GM13977 (cell line): ENCODE measurements at regions not wholly inside any gene's neighbourhood (a gene's known extent, or its start where the extent isn't known, plus 50 kb on each side); places are given as distances from the start of the nearest gene placed in this dataset.

Experiments
- DNase-seq: peaks from one replicate; pipeline ENCODE4 v3.0.0; 2012; ENCODE audit warnings: low spot score
- CTCF ChIP-seq: IDR thresholded peaks from 2 replicates; pipeline ENCODE4 v1.5.1; 2012; ENCODE audit warnings: mild to moderate bottlenecking, control low read depth; ENCODE audit not compliant: insufficient read depth; ENCODE audit errors: extremely low read depth, missing control alignments
- in situ Hi-C: fragments of 300-500 bp; cut with MboI; formaldehyde crosslinking; loops from one replicate; pipeline ENCODE4 v1.12.0; 2022; ENCODE audit warnings: low sequenced_read_pairs, low pct_unique_long_range_greater_than_20kb, mixed read lengths, inconsistent platforms; ENCODE audit not compliant: unreplicated experiment

- DNase-seq: no peak
- no peak for TF ChIP-seq CTCF
- in situ Hi-C loops: no loop called here
Observed at GRCh38 chr10:44458671-44459413, 73.9 kb upstream of the CXCL12 start.

- in situ Hi-C loops: no loop called here
- no peak for DNase-seq
- no peak for TF ChIP-seq CTCF
Observed at GRCh38 chr10:44459671-44460070, 74.8 kb upstream of the CXCL12 start.

GRCh38 chr10:44460416-44460815 is 75.5 kb upstream of the CXCL12 start:
- in situ Hi-C loops: no loop called here
- DNase-seq: no peak
- TF ChIP-seq CTCF: no peak

- DNase-seq: no peak
- in situ Hi-C loops: no loop called here
- no peak for TF ChIP-seq CTCF
Observed at GRCh38 chr10:44462338-44462914, 77.5 kb upstream of the CXCL12 start.

DNA sequence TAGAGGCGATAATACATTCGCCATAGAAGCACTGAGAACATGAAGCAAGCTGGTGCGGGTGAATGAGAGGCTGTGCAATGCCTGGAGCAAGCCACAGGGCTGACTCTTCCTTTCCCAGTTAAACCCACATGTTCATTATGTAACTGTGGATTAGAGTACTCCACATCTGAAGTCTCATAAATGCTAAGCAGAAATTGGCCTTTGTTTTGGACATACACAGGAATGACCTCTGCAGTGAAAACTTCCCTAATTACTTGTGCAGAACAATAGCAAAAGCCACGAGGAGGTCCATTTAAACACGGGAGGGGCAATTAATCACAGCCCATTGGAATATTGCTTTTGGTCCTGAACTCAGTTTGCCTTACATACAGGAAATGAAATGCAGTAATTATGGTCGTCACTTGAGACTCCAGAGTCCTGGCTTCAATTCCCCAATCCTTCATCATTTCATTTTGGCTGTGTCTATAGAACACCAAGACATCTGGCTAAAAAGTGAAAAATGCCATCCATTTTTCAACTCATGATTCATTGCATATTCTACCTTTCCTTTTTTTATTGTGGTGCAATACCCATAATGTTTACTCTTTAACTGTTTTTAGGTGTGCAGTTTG is 78.7 kb upstream of the CXCL12 start:
- in situ Hi-C loops: no loop called here
- no peak for DNase-seq
- TF ChIP-seq CTCF: no peak

DNA sequence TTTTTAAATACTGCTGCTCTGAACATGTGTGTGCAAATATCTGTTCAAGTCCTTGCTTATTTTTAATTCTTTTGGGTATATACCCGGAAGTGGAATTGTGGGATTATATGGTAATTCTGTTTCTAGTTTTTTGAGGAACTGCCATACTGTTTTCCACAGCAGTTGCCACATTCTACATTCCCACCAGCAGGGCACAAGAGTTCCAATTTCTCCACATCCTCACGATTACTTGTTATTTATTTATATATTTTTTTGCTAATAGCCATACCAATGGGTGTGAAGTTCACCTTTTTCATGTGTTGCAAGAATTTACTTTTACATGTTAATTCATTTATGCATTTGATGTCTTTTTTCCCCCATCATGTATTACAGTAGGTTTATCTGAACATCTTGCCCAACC is 79.6 kb upstream of the CXCL12 start:
- no peak for DNase-seq
- in situ Hi-C loops: no loop called here
- TF ChIP-seq CTCF: no peak
